Erythroblast (primary cell): ENCODE measurements at regions not wholly inside any gene's neighbourhood (a gene's known extent, or its start where the extent isn't known, plus 50 kb on each side); places are given as distances from the start of the nearest gene placed in this dataset.

Experiments
- GATA1 ChIP-seq: IDR thresholded peaks from 2 replicates; pipeline ENCODE4 v1.6.1; 2011; ENCODE audit warnings: low read depth, mild to moderate bottlenecking, control low read depth, low read length, moderate library complexity
- POLR2A ChIP-seq: IDR thresholded peaks from 2 replicates; pipeline ENCODE4 v1.6.1; 2011; ENCODE audit warnings: mild to moderate bottlenecking, low read length

- TF ChIP-seq POLR2A, result no peak
- TF ChIP-seq GATA1, result no peak
Observed at GRCh38 chr1:238485057-238485911, 594.6 kb upstream of the ZP4 start.
